ENCODE measurements at regions not wholly inside any gene's neighbourhood (a gene's known extent, or its start where the extent isn't known, plus 50 kb on each side); places are given as distances from the start of the nearest gene placed in this dataset.

GRCh38 chr20:7361931-7362330 lies 578.3 kb downstream of the HAO1 start:
- TF ChIP-seq EZH2phosphoT487 (IDR thresholded peaks at IDR 0.05; ENCODE audit: low read length), result no peak
- TF ChIP-seq CTCF (IDR thresholded peaks at IDR 0.05; ENCODE audit: low read length), result no peak
